ENCODE measurements at regions not wholly inside any gene's neighbourhood (a gene's known extent, or its start where the extent isn't known, plus 50 kb on each side); places are given as distances from the start of the nearest gene placed in this dataset.

DNA sequence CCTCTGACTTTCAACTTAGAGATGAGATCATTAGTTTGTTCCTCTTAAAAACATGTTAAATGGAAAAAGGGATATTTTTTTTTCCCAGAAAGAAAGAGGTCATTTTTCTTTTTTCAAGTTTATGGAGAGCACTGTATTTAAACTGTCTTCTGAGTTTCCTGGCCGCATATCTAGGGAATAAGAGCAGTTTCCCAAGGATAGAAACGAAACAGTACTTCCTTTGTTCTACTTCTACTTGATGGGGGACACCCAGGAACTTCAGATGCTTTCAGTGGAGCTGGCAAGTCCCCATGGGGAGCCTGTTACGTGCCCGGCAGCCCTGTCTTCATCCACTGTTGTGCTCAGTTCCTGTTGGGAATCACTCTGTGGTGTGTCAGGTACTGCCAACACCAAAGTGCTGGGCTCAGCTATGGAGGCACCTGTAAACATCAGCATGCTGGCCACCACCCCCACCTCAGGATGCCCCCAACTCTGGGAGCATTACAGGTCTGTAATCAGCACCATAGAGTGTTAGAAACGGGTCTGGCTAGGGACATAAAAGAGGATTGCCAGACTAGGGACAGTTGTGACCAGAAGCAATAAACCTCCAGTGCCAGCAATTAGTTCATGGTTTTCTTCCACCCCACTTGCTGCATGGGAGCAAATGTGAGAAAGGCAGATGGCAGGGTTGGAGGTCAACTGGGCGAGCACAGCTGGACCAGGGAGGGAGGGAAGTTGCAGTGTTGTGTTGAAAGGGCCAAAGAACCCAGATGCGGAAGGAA is 221.7 kb upstream of the ECI2 start:
- TF ChIP-seq POLR2AphosphoS5 (IDR thresholded peaks at IDR 0.05), result no peak
- TF ChIP-seq, protein P1, sequence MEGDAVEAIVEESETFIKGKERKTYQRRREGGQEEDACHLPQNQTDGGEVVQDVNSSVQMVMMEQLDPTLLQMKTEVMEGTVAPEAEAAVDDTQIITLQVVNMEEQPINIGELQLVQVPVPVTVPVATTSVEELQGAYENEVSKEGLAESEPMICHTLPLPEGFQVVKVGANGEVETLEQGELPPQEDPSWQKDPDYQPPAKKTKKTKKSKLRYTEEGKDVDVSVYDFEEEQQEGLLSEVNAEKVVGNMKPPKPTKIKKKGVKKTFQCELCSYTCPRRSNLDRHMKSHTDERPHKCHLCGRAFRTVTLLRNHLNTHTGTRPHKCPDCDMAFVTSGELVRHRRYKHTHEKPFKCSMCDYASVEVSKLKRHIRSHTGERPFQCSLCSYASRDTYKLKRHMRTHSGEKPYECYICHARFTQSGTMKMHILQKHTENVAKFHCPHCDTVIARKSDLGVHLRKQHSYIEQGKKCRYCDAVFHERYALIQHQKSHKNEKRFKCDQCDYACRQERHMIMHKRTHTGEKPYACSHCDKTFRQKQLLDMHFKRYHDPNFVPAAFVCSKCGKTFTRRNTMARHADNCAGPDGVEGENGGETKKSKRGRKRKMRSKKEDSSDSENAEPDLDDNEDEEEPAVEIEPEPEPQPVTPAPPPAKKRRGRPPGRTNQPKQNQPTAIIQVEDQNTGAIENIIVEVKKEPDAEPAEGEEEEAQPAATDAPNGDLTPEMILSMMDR (IDR thresholded peaks at IDR 0.05 in 8 of 11, conservative IDR thresholded peaks at IDR 0.05 in 3 of 11), result no peak
- TF ChIP-seq POLR2A (IDR thresholded peaks at IDR 0.05), result no peak
- peak overlapping the region in 3 of 8 donors; percentile 10 to 26 (median 11) for H3K27ac ChIP-seq
- H3K27me3 ChIP-seq (replicated peaks in 1 of 7), result no peaks in the 10 kb centered on the region
- intact Hi-C loops (cut with DNase I; ENCODE audit: low total_unique reads), result no loop called here
- H3K4me1 ChIP-seq, result peaks cover 0 to 9% (median 0%) of the 10 kb centered on the region in 6 donors
- no peak for DNase-seq
- no peak overlapping the region for H3K4me3 ChIP-seq
- peaks cover 0 to 6% (median 0%) of the 10 kb centered on the region in 8 donors for H3K9me3 ChIP-seq
- no peaks in the 10 kb centered on the region for H3K36me3 ChIP-seq
- WGBS, 5 donors, result 75 to 82% (median 78%) methylated on average over 7 of the region's 7 CpGs

DNA sequence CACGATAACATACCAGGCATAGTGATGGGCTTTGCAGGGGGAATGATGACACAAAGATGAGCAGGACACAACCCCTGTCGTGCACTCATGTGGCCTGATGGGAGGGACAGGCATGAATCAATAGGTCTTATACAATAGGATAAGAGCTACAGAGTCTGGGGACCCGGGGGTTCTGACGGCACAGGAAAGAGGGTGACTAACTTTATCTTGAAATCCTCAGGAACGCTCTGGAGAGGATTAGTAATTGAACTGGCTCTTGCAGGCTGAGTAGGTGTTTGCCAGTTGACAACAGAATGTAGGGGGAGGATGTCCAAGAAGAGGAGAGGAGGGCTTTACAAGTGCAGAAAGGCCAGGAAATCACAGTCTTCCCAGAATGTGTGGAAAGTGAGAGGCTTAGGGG is 219.9 kb upstream of the ECI2 start:
- Histone ChIP-seq H3K27me3 (replicated peaks in 1 of 7) (no peaks in the 10 kb centered on the region), H3K36me3 (no peaks in the 10 kb centered on the region), H3K4me3 (no peak overlapping the region), H3K27ac (no peak overlapping the region), H3K9me3 (peaks cover 0 to 6% (median 0%) of the 10 kb centered on the region in 8 donors), H3K4me1 (peaks cover 0 to 15% (median 0%) of the 10 kb centered on the region in 6 donors)
- TF ChIP-seq POLR2AphosphoS5 (IDR thresholded peaks at IDR 0.05) (no peak), POLR2A (IDR thresholded peaks at IDR 0.05) (no peak)
- TF ChIP-seq, protein P1 (IDR thresholded peaks at IDR 0.05 in 8 of 11, conservative IDR thresholded peaks at IDR 0.05 in 3 of 11), result no peak
- DNase-seq, result no peak
- intact Hi-C loops (cut with DNase I; ENCODE audit: low total_unique reads), result no loop called here
- 67 to 89% (median 80%) methylated on average over 5 of the region's 5 CpGs for WGBS, 5 donors

DNA sequence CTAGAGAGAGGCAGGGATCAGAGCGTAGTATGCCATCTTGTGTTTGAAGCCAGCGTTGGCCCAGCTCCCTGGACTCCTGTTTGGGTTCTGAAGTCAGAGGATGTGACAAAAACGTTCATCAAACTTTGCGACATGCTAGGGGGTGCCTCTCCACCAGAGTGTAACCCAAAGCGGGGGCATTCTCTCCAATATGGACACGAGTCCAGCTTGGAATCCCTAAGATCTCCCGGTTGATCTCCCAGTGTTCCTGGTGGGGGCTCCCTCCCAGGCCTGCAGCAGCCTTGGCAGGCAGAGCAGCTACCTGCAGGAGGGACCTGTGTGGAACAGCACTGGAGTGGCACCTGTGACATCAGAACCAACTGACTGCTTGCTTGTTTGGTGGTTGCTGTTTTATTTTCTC is 218.8 kb upstream of the ECI2 start:
- intact Hi-C loops (cut with DNase I; ENCODE audit: low total_unique reads), result no loop called here
- 81 to 94% (median 85%) methylated on average over 7 of the region's 7 CpGs for WGBS, 5 donors
- Histone ChIP-seq H3K27ac (no peak overlapping the region), H3K27me3 (replicated peaks in 1 of 7) (no peaks in the 10 kb centered on the region), H3K9me3 (peaks cover 0 to 6% (median 0%) of the 10 kb centered on the region in 8 donors), H3K4me3 (no peak overlapping the region), H3K36me3 (no peaks in the 10 kb centered on the region), H3K4me1 (peaks cover 0 to 16% (median 1%) of the 10 kb centered on the region in 6 donors)
- TF ChIP-seq POLR2A (IDR thresholded peaks at IDR 0.05), result no peak
- TF ChIP-seq POLR2AphosphoS5 (IDR thresholded peaks at IDR 0.05), result no peak
- TF ChIP-seq, protein P1 (IDR thresholded peaks at IDR 0.05 in 8 of 11, conservative IDR thresholded peaks at IDR 0.05 in 3 of 11), result no peak
- DNase-seq, result no peak

DNA sequence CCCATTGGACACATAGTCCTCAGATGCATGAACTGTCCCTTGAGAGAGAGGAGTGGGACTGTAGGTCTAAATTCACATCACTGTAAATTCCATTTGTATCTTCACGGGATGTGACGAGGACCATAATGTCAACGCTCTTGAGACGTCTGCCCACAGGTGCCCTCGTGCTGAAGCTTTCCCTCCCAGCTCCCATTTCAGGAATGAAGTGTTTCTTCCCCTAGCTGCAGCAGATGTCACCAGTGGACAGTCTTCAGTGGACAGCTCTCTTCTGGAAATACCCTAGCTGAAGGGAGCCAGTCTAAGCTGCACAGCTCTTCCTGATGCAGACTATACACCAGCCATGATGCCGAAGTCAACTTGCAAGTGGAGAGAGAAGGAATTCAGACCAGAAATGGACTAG is 217.4 kb upstream of the ECI2 start:
- H3K27ac ChIP-seq, result no peak overlapping the region
- no peaks in the 10 kb centered on the region for H3K27me3 ChIP-seq (replicated peaks in 1 of 7)
- TF ChIP-seq POLR2AphosphoS5 (IDR thresholded peaks at IDR 0.05), result no peak
- TF ChIP-seq POLR2A (IDR thresholded peaks at IDR 0.05), result no peak
- TF ChIP-seq, protein P1 (IDR thresholded peaks at IDR 0.05 in 8 of 11, conservative IDR thresholded peaks at IDR 0.05 in 3 of 11), result no peak
- intact Hi-C loops (cut with DNase I; ENCODE audit: low total_unique reads), result no loop called here
- H3K9me3 ChIP-seq, result peaks cover 0 to 6% (median 0%) of the 10 kb centered on the region in 8 donors
- peaks cover 0 to 9% (median 0%) of the 10 kb centered on the region in 6 donors for H3K4me1 ChIP-seq
- 89 to 98% (median 95%) methylated on average over 6 of the region's 6 CpGs for WGBS, 5 donors
- H3K4me3 ChIP-seq, result no peak overlapping the region
- no peak for DNase-seq
- H3K36me3 ChIP-seq, result no peaks in the 10 kb centered on the region

Measured in spleen (tissue), 11 donors.